ENCODE measurements at regions not wholly inside any gene's neighbourhood (a gene's known extent, or its start where the extent isn't known, plus 50 kb on each side); places are given as distances from the start of the nearest gene placed in this dataset.

DNA sequence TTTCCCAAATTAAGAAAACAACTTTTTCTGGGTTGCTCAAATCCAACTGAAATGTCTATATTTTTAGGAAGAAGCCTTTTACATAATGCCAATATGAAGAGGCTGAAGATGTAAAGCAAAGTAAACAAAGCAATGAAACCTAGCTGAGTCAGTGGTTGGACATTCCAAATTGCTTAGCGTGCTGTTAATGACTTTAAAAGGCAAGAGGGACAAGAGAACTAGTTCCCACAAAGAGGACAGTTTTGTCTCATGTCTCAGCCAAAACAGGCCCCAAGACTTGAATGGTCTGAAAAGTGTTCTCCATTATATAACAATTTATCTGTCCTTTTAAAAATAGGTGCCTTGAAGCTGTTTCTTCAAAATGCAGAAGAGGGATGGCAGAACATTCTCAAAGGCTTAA, 407.0 kb downstream of the ENC1 start:
- no peak for TF ChIP-seq TAF1 (IDR thresholded peaks at IDR 0.05; ENCODE audit: low read depth)
- no peak for TF ChIP-seq EP300 (IDR thresholded peaks at IDR 0.05; ENCODE audit: borderline replicate concordance)
- TF ChIP-seq EGR1 (IDR thresholded peaks at IDR 0.05), result no peak
- no peak for TF ChIP-seq YY1 (IDR thresholded peaks at IDR 0.05; ENCODE audit: low read depth)

DNA sequence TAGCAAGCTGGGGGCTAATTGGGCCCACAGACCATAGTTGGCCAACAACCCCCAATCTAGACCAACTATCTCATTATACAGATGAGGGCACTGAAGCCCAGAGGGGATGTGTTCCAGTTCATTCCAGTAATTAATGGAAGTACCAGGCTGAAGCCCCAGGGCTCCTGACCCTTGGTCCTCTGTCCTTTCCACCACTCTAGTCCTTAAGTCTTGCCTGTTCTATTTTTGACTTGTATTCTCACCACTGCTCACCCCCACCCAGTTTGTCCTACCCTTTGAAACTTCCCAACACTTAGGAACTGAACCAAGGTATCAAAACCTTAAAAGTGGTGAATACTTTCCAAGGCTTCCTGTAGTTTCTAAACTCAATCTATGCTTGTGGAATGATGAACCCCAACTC, 407.4 kb downstream of the ENC1 start:
- TF ChIP-seq EP300 (IDR thresholded peaks at IDR 0.05; ENCODE audit: borderline replicate concordance) (no peak), NFIC (IDR thresholded peaks at IDR 0.05) (no peak), ZBTB7A (IDR thresholded peaks at IDR 0.05; ENCODE audit: low read depth) (no peak), FOXM1 (IDR thresholded peaks at IDR 0.05; ENCODE audit: borderline replicate concordance, low read depth) (no peak), TAF1 (IDR thresholded peaks at IDR 0.05; ENCODE audit: low read depth) (no peak), YY1 (IDR thresholded peaks at IDR 0.05; ENCODE audit: low read depth) (no peak)

DNA sequence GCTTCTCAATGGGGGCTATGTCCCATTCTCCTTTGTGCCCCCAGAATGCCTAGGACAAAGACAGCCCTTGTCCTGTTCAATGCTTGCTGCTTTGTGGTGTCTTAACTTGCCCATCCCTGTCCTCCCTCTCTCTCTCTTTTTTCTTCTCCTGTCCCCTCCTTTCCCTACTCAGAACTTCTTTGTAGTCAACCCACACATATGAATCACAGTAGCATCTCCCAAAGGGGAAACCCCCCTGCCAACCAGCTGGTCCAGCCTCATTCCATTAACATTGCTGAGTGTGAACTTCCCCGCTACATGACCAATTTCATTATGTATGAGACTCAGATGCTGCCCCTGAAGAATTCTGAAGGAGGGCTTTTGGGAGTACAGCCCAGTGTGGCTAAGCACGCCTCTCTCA, 408.3 kb downstream of the ENC1 start:
- TF ChIP-seq ZBTB7A (IDR thresholded peaks at IDR 0.05; ENCODE audit: low read depth), result no peak
- no peak for TF ChIP-seq FOXM1 (IDR thresholded peaks at IDR 0.05; ENCODE audit: borderline replicate concordance, low read depth)
- no peak for TF ChIP-seq CEBPB (IDR thresholded peaks at IDR 0.05)

DNA sequence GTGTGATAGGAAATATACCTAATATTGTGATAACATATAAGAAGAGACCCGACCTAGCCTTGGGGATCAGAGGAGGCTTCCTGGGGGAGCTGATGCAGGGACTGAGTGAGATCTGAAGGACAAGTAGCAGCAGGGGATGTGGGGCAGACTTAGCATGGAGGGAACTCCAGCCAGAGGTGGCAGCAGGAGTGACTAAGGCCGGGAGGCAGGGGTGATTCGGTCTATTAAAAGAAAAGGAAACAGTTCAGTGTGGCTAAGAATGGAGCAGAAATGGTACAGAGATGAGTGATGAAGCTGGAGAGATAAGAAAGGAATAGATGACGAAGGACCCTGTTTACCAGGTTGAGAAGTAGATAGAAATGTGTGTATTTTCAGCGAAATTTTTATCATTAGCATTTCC, 408.8 kb downstream of the ENC1 start:
- TF ChIP-seq NFIC (IDR thresholded peaks at IDR 0.05) (no peak), EP300 (IDR thresholded peaks at IDR 0.05; ENCODE audit: borderline replicate concordance) (no peak), EGR1 (IDR thresholded peaks at IDR 0.05) (no peak), RAD21 (IDR thresholded peaks at IDR 0.05; ENCODE audit: low read depth) (no peak), FOXM1 (IDR thresholded peaks at IDR 0.05; ENCODE audit: borderline replicate concordance, low read depth) (no peak)
- TF ChIP-seq, protein P1, sequence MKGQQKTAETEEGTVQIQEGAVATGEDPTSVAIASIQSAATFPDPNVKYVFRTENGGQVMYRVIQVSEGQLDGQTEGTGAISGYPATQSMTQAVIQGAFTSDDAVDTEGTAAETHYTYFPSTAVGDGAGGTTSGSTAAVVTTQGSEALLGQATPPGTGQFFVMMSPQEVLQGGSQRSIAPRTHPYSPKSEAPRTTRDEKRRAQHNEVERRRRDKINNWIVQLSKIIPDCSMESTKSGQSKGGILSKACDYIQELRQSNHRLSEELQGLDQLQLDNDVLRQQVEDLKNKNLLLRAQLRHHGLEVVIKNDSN (IDR thresholded peaks at IDR 0.05), result no peak
- TF ChIP-seq, protein P2, sequence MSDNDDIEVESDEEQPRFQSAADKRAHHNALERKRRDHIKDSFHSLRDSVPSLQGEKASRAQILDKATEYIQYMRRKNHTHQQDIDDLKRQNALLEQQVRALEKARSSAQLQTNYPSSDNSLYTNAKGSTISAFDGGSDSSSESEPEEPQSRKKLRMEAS (IDR thresholded peaks at IDR 0.05), result no peak
- TF ChIP-seq, protein P3, sequence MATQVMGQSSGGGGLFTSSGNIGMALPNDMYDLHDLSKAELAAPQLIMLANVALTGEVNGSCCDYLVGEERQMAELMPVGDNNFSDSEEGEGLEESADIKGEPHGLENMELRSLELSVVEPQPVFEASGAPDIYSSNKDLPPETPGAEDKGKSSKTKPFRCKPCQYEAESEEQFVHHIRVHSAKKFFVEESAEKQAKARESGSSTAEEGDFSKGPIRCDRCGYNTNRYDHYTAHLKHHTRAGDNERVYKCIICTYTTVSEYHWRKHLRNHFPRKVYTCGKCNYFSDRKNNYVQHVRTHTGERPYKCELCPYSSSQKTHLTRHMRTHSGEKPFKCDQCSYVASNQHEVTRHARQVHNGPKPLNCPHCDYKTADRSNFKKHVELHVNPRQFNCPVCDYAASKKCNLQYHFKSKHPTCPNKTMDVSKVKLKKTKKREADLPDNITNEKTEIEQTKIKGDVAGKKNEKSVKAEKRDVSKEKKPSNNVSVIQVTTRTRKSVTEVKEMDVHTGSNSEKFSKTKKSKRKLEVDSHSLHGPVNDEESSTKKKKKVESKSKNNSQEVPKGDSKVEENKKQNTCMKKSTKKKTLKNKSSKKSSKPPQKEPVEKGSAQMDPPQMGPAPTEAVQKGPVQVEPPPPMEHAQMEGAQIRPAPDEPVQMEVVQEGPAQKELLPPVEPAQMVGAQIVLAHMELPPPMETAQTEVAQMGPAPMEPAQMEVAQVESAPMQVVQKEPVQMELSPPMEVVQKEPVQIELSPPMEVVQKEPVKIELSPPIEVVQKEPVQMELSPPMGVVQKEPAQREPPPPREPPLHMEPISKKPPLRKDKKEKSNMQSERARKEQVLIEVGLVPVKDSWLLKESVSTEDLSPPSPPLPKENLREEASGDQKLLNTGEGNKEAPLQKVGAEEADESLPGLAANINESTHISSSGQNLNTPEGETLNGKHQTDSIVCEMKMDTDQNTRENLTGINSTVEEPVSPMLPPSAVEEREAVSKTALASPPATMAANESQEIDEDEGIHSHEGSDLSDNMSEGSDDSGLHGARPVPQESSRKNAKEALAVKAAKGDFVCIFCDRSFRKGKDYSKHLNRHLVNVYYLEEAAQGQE (IDR thresholded peaks at IDR 0.05; ENCODE audit: low read depth), result no peak

DNA sequence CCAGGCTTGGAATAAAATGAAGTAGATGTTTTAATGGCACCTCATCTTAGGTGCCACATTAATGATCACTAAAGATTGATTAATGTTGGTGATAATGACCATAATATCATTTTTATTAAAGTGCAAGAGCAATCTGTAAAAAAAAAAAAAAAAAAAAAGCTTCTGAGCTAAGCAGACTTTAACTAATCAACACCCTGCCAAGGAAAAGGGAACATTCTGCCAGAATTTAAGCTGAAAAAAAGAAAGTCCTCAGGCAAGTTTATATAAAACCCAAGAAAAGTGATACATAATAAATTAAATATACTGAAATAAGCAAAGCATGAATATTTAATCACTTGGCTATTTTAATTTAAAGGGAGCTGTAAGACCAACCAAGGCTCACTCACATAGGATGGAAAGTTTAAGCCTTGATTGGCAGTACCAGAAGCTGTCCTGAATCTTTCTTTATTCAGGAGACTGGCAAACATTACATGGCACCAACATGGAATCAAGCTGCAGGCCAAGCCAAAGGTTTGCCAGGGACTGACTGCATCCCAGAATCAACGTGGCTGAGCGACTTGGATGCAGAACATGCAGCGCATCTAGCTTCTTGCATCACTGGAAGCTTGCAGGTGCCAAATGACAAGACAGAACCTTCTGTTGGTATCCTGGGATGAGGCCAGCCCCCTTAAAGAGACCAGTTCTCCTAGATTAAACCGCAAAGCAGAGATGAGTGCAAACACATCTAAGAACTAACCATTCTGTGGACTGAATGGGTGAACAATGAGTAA, 413.6 kb downstream of the ENC1 start:
- TF ChIP-seq NFIC (IDR thresholded peaks at IDR 0.05) (no peak), TCF12 (IDR thresholded peaks at IDR 0.05; ENCODE audit: low read depth) (no peak), CREB1 (IDR thresholded peaks at IDR 0.05; ENCODE audit: low read depth) (no peak), TEAD4 (IDR thresholded peaks at IDR 0.05) (no peak), EGR1 (IDR thresholded peaks at IDR 0.05) (no peak), CEBPB (IDR thresholded peaks at IDR 0.05) (no peak), ZBTB7A (IDR thresholded peaks at IDR 0.05; ENCODE audit: low read depth) (no peak), EP300 (IDR thresholded peaks at IDR 0.05; ENCODE audit: borderline replicate concordance) (no peak)
- TF ChIP-seq, protein P1 (IDR thresholded peaks at IDR 0.05), result no peak
- TF ChIP-seq, protein P2 (IDR thresholded peaks at IDR 0.05), result no peak

DNA sequence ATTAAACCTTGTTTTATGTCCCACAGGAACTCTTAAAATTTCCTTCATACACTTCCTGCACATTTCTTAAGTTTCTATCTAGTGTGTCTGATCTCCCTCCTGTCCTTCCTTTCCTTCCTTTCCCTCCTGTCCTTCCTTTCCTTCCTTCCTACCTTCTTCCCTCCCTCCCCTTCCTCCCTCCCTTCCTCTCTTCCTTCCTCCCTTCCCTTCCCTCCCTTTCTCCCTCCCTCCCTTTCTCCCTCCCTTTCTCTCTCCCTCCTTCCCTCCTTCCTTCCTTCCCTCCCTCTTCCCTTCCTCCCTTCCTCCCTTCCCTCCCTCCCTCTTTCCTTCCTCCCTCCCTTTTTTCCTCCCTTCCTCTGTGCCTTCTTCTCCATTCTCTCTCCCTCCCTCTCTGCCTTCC, 414.9 kb downstream of the ENC1 start:
- TF ChIP-seq EP300 (IDR thresholded peaks at IDR 0.05; ENCODE audit: borderline replicate concordance), result no peak
- no peak for TF ChIP-seq EGR1 (IDR thresholded peaks at IDR 0.05)
- TF ChIP-seq, protein P3 (IDR thresholded peaks at IDR 0.05; ENCODE audit: low read depth), result no peak
- no peak for TF ChIP-seq CREB1 (IDR thresholded peaks at IDR 0.05; ENCODE audit: low read depth)
- TF ChIP-seq ZBTB7A (IDR thresholded peaks at IDR 0.05; ENCODE audit: low read depth), result no peak
- TF ChIP-seq FOXM1 (IDR thresholded peaks at IDR 0.05; ENCODE audit: borderline replicate concordance, low read depth), result no peak
- TF ChIP-seq CEBPB (IDR thresholded peaks at IDR 0.05), result no peak

DNA sequence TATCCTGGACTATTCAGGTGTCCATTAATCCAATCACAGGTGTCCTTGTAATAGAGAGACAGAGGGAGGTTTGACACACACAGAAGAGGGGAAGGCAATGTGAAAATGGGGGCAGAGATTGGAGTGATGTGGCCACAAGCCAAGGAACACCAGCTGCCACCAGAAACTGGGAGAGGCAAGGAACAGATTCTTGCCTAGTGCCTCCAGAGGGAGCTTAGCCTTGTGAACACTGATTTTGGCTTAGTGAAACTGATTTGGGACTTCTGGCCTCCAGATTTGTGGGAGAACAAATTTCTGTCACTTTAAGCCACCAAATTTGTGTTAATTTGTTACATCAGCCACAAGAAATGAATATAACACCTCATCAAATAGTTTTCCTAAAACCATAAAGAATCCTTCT, 416.2 kb downstream of the ENC1 start:
- TF ChIP-seq, protein P3 (IDR thresholded peaks at IDR 0.05; ENCODE audit: low read depth), result no peak
- TF ChIP-seq NFIC (IDR thresholded peaks at IDR 0.05), result no peak
- TF ChIP-seq, protein P1 (IDR thresholded peaks at IDR 0.05), result no peak
- no peak for TF ChIP-seq TEAD4 (IDR thresholded peaks at IDR 0.05)
- no peak for TF ChIP-seq FOXM1 (IDR thresholded peaks at IDR 0.05; ENCODE audit: borderline replicate concordance, low read depth)
- no peak for TF ChIP-seq CREB1 (IDR thresholded peaks at IDR 0.05; ENCODE audit: low read depth)
- no peak for TF ChIP-seq EGR1 (IDR thresholded peaks at IDR 0.05)
